ENCODE measurements at regions not wholly inside any gene's neighbourhood (a gene's known extent, or its start where the extent isn't known, plus 50 kb on each side); places are given as distances from the start of the nearest gene placed in this dataset.

GRCh38 chr14:53285064-53285463 is 131.9 kb upstream of the DDHD1 start:
- intact Hi-C loops (cut with DNase I), result no loop called here
- DNase-seq (no peak), FAIRE-seq (no peak)
- TF ChIP-seq CTCF (IDR thresholded peaks at IDR 0.05; ENCODE audit: borderline replicate concordance, extremely low read depth, insufficient read depth), result no peak
- Histone ChIP-seq H3K4me3 (ENCODE audit: low read length in 3 of 3) (no peak overlapping the region), H3K27ac (ENCODE audit: low read depth in 2 of 2, low read length in 2 of 2) (no peak overlapping the region), H3K4me1 (ENCODE audit: control insufficient read depth in 2 of 3, insufficient read depth in 2 of 3, low read depth in 1 of 3, low read length in 3 of 3) (no peaks in the 10 kb centered on the region), H3K9ac (ENCODE audit: low read length in 3 of 3) (no peak overlapping the region), H3K36me3 (ENCODE audit: control insufficient read depth in 2 of 3, insufficient read depth in 3 of 3, low read length in 3 of 3) (no peaks in the 10 kb centered on the region), H3K27me3 (ENCODE audit: control insufficient read depth, insufficient read depth, low read length) (no peaks in the 10 kb centered on the region), H3K9me3 (ENCODE audit: control insufficient read depth in 2 of 3, insufficient read depth in 1 of 3, low read length in 3 of 3) (peaks cover 0 to 12% (median 3%) of the 10 kb centered on the region in 3 donors)

GRCh38 chr14:53278602-53279506 is 125.7 kb upstream of the DDHD1 start:
- no peaks in the 10 kb centered on the region for H3K36me3 ChIP-seq (ENCODE audit: control insufficient read depth in 2 of 3, insufficient read depth in 3 of 3, low read length in 3 of 3)
- no peaks in the 10 kb centered on the region for H3K4me1 ChIP-seq (ENCODE audit: control insufficient read depth in 2 of 3, insufficient read depth in 2 of 3, low read depth in 1 of 3, low read length in 3 of 3)
- H3K9me3 ChIP-seq (ENCODE audit: control insufficient read depth in 2 of 3, insufficient read depth in 1 of 3, low read length in 3 of 3), result peaks cover 0 to 5% (median 3%) of the 10 kb centered on the region in 3 donors
- peak in 1 of 5 donors; percentile 10 for DNase-seq
- intact Hi-C loops (cut with DNase I), result no loop called here
- H3K4me3 ChIP-seq (ENCODE audit: low read length in 3 of 3), result no peak overlapping the region
- no peak overlapping the region for H3K9ac ChIP-seq (ENCODE audit: low read length in 3 of 3)
- FAIRE-seq, result no peak
- TF ChIP-seq CTCF (IDR thresholded peaks at IDR 0.05; ENCODE audit: borderline replicate concordance, extremely low read depth, insufficient read depth), result no peak
- H3K27me3 ChIP-seq (ENCODE audit: control insufficient read depth, insufficient read depth, low read length), result no peaks in the 10 kb centered on the region
- H3K27ac ChIP-seq (ENCODE audit: low read depth in 2 of 2, low read length in 2 of 2), result no peak overlapping the region

GRCh38 chr14:53273671-53274072 is 120.5 kb upstream of the DDHD1 start:
- no peaks in the 10 kb centered on the region for H3K36me3 ChIP-seq (ENCODE audit: control insufficient read depth in 2 of 3, insufficient read depth in 3 of 3, low read length in 3 of 3)
- no peaks in the 10 kb centered on the region for H3K27me3 ChIP-seq (ENCODE audit: control insufficient read depth, insufficient read depth, low read length)
- H3K4me1 ChIP-seq (ENCODE audit: control insufficient read depth in 2 of 3, insufficient read depth in 2 of 3, low read depth in 1 of 3, low read length in 3 of 3), result no peaks in the 10 kb centered on the region
- intact Hi-C loops (cut with DNase I), result no loop called here
- FAIRE-seq, result no peak
- no peak overlapping the region for H3K4me3 ChIP-seq (ENCODE audit: low read length in 3 of 3)
- no peak overlapping the region for H3K27ac ChIP-seq (ENCODE audit: low read depth in 2 of 2, low read length in 2 of 2)
- no peak overlapping the region for H3K9ac ChIP-seq (ENCODE audit: low read length in 3 of 3)
- no peaks in the 10 kb centered on the region for H3K9me3 ChIP-seq (ENCODE audit: control insufficient read depth in 2 of 3, insufficient read depth in 1 of 3, low read length in 3 of 3)
- DNase-seq, result peak in 4 of 5 donors; percentile 43 to 79 (median 63)
- no peak for TF ChIP-seq CTCF (IDR thresholded peaks at IDR 0.05; ENCODE audit: borderline replicate concordance, extremely low read depth, insufficient read depth)
